A673 (cell line): ENCODE measurements at regions not wholly inside any gene's neighbourhood (a gene's known extent, or its start where the extent isn't known, plus 50 kb on each side); places are given as distances from the start of the nearest gene placed in this dataset.

Experiments used
- BruUV-seq: library from RNA; stranded (reverse); fragments of 400-500 nt; replicated peaks from 2 replicates; lab custom pipeline; 2021; lab: Mats Ljungman, UMichigan
- CTCF ChIA-PET: fragments of 300-600 bp; sonication (Branson Sonifier 250); formaldehyde crosslinking; loops from one replicate; lab custom pipeline; 2022; ENCODE audit warnings: antibody characterized with exemption; lab: Charles Lee
- POLR2A ChIA-PET: fragments of 300-600 bp; sonication (Branson Sonifier 250); formaldehyde crosslinking; loops from one replicate; lab custom pipeline; 2022; ENCODE audit warnings: antibody characterized with exemption; ENCODE audit not compliant: low non-redundant PET; lab: Charles Lee
- DNase-seq: peaks from one replicate; pipeline ENCODE4 v3.0.0-alpha.2; 2015; ENCODE audit warnings: low spot score
- H3K27ac ChIP-seq: fragments of 200-600 bp; sonication (generic); 2 replicates; pipeline ENCODE4 v1.5.1; 2016; ENCODE audit warnings: mixed run types, low read depth, mild to moderate bottlenecking, mixed read lengths, antibody characterized with exemption, low read length; ENCODE audit not compliant: poor library complexity, severe bottlenecking
- H3K27me3 ChIP-seq: fragments of 200-600 bp; sonication (generic); replicated peaks from 2 replicates; pipeline ENCODE4 v1.6.1; 2017; ENCODE audit warnings: mixed run types, low read depth, mild to moderate bottlenecking, mixed read lengths, antibody characterized with exemption, low read length; ENCODE audit not compliant: insufficient read depth, poor library complexity
- H3K36me3 ChIP-seq: fragments of 200-600 bp; sonication (generic); 2 replicates; pipeline ENCODE4 v1.6.1; 2016; ENCODE audit warnings: mixed run types, mild to moderate bottlenecking, mixed read lengths, antibody characterized with exemption, low read length; ENCODE audit not compliant: insufficient read depth, poor library complexity, severe bottlenecking
- H3K4me1 ChIP-seq: fragments of 200-600 bp; sonication (generic); 2 replicates; pipeline ENCODE4 v1.6.1; 2017; ENCODE audit warnings: mixed run types, mild to moderate bottlenecking, mixed read lengths, antibody characterized with exemption, low read length; ENCODE audit not compliant: insufficient read depth, poor library complexity, severe bottlenecking
- H3K4me3 ChIP-seq: fragments of 200-600 bp; sonication (generic); 2 replicates; pipeline ENCODE4 v1.5.1; 2016; ENCODE audit warnings: low read depth, mixed run types, mild to moderate bottlenecking, mixed read lengths, low read length; ENCODE audit not compliant: poor library complexity, severe bottlenecking
- H3K9me3 ChIP-seq: fragments of 200-600 bp; sonication (generic); 2 replicates; pipeline ENCODE4 v1.6.1; 2016; ENCODE audit warnings: mixed run types, low read depth, mild to moderate bottlenecking, mixed read lengths, antibody characterized with exemption, low read length; ENCODE audit not compliant: poor library complexity, severe bottlenecking
- CTCF ChIP-seq: fragments of 300-800, 200-600 bp; sonication (generic); conservative IDR thresholded peaks from 2 replicates; pipeline ENCODE4 v1.5.1; 2017; ENCODE audit warnings: low read depth, mild to moderate bottlenecking, antibody characterized with exemption, low read length, moderate library complexity, mixed read lengths
- EZH2 ChIP-seq: fragments of 200-600 bp; sonication (generic); IDR thresholded peaks from 2 replicates; pipeline ENCODE4 v1.6.1; 2017; ENCODE audit warnings: borderline replicate concordance, low read depth, mild to moderate bottlenecking, mixed read lengths, antibody characterized with exemption, low read length; ENCODE audit not compliant: poor library complexity, severe bottlenecking
- intact Hi-C: fragments of 100-400 bp; cut with micrococcal nuclease; formaldehyde crosslinking; loops from one replicate; pipeline ENCODE4 v1.10.0; 2022; ENCODE audit not compliant: unreplicated experiment

- H3K9me3 ChIP-seq, result no peaks in the 10 kb centered on the region
- H3K27ac ChIP-seq, result no peak overlapping the region
- no peaks in the 10 kb centered on the region for H3K4me1 ChIP-seq
- DNase-seq, result no peak
- no peaks in the 10 kb centered on the region for H3K36me3 ChIP-seq
- H3K4me3 ChIP-seq, result no peak overlapping the region
- intact Hi-C loops, result no loop called here
- POLR2A ChIA-PET, result no interaction called here
- no TSS peak for BruUV-seq
- TF ChIP-seq EZH2 (no peak), CTCF (no peak)
- no peaks in the 10 kb centered on the region for H3K27me3 ChIP-seq
- CTCF ChIA-PET, result no interaction called here
Observed at GRCh38 chr18:10386956-10387355, 67.5 kb upstream of the APCDD1 start.

GRCh38 chr18:10387399-10387798 is 67.0 kb upstream of the APCDD1 start:
- intact Hi-C loops, result no loop called here
- H3K27ac ChIP-seq, result no peak overlapping the region
- POLR2A ChIA-PET, result no interaction called here
- H3K4me1 ChIP-seq, result no peaks in the 10 kb centered on the region
- no peak for DNase-seq
- H3K27me3 ChIP-seq, result no peaks in the 10 kb centered on the region
- H3K4me3 ChIP-seq, result no peak overlapping the region
- CTCF ChIA-PET, result no interaction called here
- TF ChIP-seq EZH2, result no peak
- TF ChIP-seq CTCF, result no peak
- no peaks in the 10 kb centered on the region for H3K36me3 ChIP-seq
- H3K9me3 ChIP-seq, result no peaks in the 10 kb centered on the region
- BruUV-seq, result no TSS peak

GRCh38 chr18:10388373-10388772 is 66.1 kb upstream of the APCDD1 start:
- BruUV-seq, result no TSS peak

More at GRCh38 chr18:10388373-10388772, 66.1 kb upstream of the APCDD1 start:
- CTCF ChIA-PET, result no interaction called here
- no peak for DNase-seq
- intact Hi-C loops, result no loop called here
- Histone ChIP-seq H3K27ac (no peak overlapping the region), H3K36me3 (no peaks in the 10 kb centered on the region), H3K4me3 (no peak overlapping the region), H3K9me3 (no peaks in the 10 kb centered on the region), H3K27me3 (no peaks in the 10 kb centered on the region), H3K4me1 (peaks cover under 1% of the 10 kb centered on the region)
- POLR2A ChIA-PET, result interaction anchor here (0.7 kb wide), 1 partner anchor 65 kb away, joined by 3 read pairs; no protein-coding TSS in a partner anchor
- TF ChIP-seq EZH2, result no peak
- TF ChIP-seq CTCF, result no peak
